DND-41 (cell line): ENCODE measurements at regions not wholly inside any gene's neighbourhood (a gene's known extent, or its start where the extent isn't known, plus 50 kb on each side); places are given as distances from the start of the nearest gene placed in this dataset.

Experiments
- ATAC-seq: fragments of 200-7000 bp; cut with Tn5 transposase; 3 replicates; pipeline ENCODE4 v1.9.1; 2021; ENCODE audit warnings: low read depth; ENCODE audit not compliant: insufficient read depth
- DNase-seq: peaks from one replicate; pipeline ENCODE4 v3.0.0-alpha.2; 2020
- H2AFZ ChIP-seq: 2 replicates; pipeline ENCODE4 v1.6.0; 2012; ENCODE audit warnings: low read depth, low read length
- H3K27ac ChIP-seq: 2 replicates; pipeline ENCODE4 v1.5.1; 2012; ENCODE audit warnings: low read length, inconsistent platforms
- H3K27me3 ChIP-seq: fragments of 200-600 bp; sonication (generic); 2 replicates; pipeline ENCODE4 v1.6.0; 2012; ENCODE audit warnings: low read length, mild to moderate bottlenecking, inconsistent platforms; ENCODE audit not compliant: insufficient read depth, poor library complexity
- H3K36me3 ChIP-seq: 2 replicates; pipeline ENCODE4 v1.5.1; 2012; ENCODE audit warnings: low read length, inconsistent platforms; ENCODE audit not compliant: insufficient read depth
- H3K4me1 ChIP-seq: 2 replicates; pipeline ENCODE4 v1.5.1; 2012; ENCODE audit warnings: mild to moderate bottlenecking, low read length; ENCODE audit not compliant: insufficient read depth
- H3K4me2 ChIP-seq: 2 replicates; pipeline ENCODE4 v1.6.0; 2012; ENCODE audit warnings: mild to moderate bottlenecking, moderate library complexity, low read length, inconsistent platforms; ENCODE audit not compliant: insufficient read depth
- H3K4me3 ChIP-seq, 2 experiments: fragments of 200-600 bp in 1 of 2; shearing (Covaris generic) in 1 of 2; 2 replicates each; pipeline ENCODE4 v1.5.1; 2012 to 2016; ENCODE audit warnings: inconsistent platforms in 2 of 2, low read length in 2 of 2, mild to moderate bottlenecking in 2 of 2, low read depth in 1 of 2, moderate library complexity in 1 of 2
- H3K79me2 ChIP-seq: 2 replicates; pipeline ENCODE4 v1.6.0; 2012; ENCODE audit warnings: low read length, inconsistent platforms; ENCODE audit not compliant: insufficient read depth
- H3K9ac ChIP-seq: 2 replicates; pipeline ENCODE4 v1.6.0; 2012; ENCODE audit warnings: low read depth, mild to moderate bottlenecking, inconsistent platforms, low read length, moderate library complexity
- H3K9me3 ChIP-seq: 2 replicates; pipeline ENCODE4 v1.5.1; 2012; ENCODE audit warnings: low read length, moderate library complexity, mild to moderate bottlenecking, inconsistent platforms; ENCODE audit not compliant: insufficient read depth, severe bottlenecking
- H4K20me1 ChIP-seq: 2 replicates; pipeline ENCODE4 v1.6.0; 2012; ENCODE audit warnings: low read length; ENCODE audit not compliant: insufficient read depth
- CTCF ChIP-seq: IDR thresholded peaks from 2 replicates; pipeline ENCODE4 v1.5.1; 2012; ENCODE audit warnings: borderline replicate concordance, low read length, moderate library complexity, mild to moderate bottlenecking; ENCODE audit not compliant: poor library complexity, severe bottlenecking; ENCODE audit errors: extremely low read depth
- EZH2 ChIP-seq: IDR thresholded peaks from 3 replicates; pipeline ENCODE4 v1.6.1; 2012; ENCODE audit warnings: borderline replicate concordance, low read depth, mild to moderate bottlenecking, moderate library complexity, low read length, inconsistent platforms; ENCODE audit not compliant: severe bottlenecking

- Histone ChIP-seq H3K4me3 (no peak overlapping the region), H3K27ac (no peak overlapping the region), H3K4me2 (no peak overlapping the region), H3K27me3 (no peaks in the 10 kb centered on the region), H3K79me2 (no peaks in the 10 kb centered on the region), H3K9ac (no peak overlapping the region), H3K9me3 (no peaks in the 10 kb centered on the region), H3K36me3 (no peaks in the 10 kb centered on the region), H3K4me1 (0 out of 2 replicates have a peak, but pooled peaks cover 7% of the 10 kb centered on the region), H4K20me1 (0 out of 2 replicates have a peak, but pooled peaks cover 3% of the 10 kb centered on the region), H2AFZ (no peak overlapping the region)
- no peak for DNase-seq
- no peak for TF ChIP-seq CTCF
- no peak for TF ChIP-seq EZH2
- ATAC-seq = no peak
Observed at GRCh38 chr3:13219077-13219901, 146.1 kb upstream of the IQSEC1 start.

- Histone ChIP-seq H3K27ac (no peak overlapping the region), H3K27me3 (no peaks in the 10 kb centered on the region), H2AFZ (no peak overlapping the region), H3K9me3 (no peaks in the 10 kb centered on the region), H4K20me1 (0 out of 2 replicates have a peak, but pooled peaks cover 3% of the 10 kb centered on the region), H3K4me2 (no peak overlapping the region), H3K9ac (no peak overlapping the region), H3K4me1 (0 out of 2 replicates have a peak, but pooled peaks cover 2% of the 10 kb centered on the region), H3K4me3 (no peak overlapping the region), H3K36me3 (no peaks in the 10 kb centered on the region), H3K79me2 (no peaks in the 10 kb centered on the region)
- ATAC-seq = no peak
- no peak for DNase-seq
- TF ChIP-seq EZH2 = no peak
- TF ChIP-seq CTCF = no peak
Observed at GRCh38 chr3:13218541-13218908, 145.3 kb upstream of the IQSEC1 start.

- H3K9me3 ChIP-seq = no peaks in the 10 kb centered on the region
- no peak overlapping the region for H3K9ac ChIP-seq
- no peak overlapping the region for H3K4me2 ChIP-seq
- ATAC-seq = no peak
- TF ChIP-seq EZH2 (no peak), CTCF (no peak)
- H2AFZ ChIP-seq = no peak overlapping the region
- 0 out of 2 replicates have a peak, but pooled peaks cover 3% of the 10 kb centered on the region for H4K20me1 ChIP-seq
- H3K4me1 ChIP-seq = no peaks in the 10 kb centered on the region
- H3K27ac ChIP-seq = no peak overlapping the region
- no peaks in the 10 kb centered on the region for H3K36me3 ChIP-seq
- no peak for DNase-seq
- no peaks in the 10 kb centered on the region for H3K27me3 ChIP-seq
- H3K79me2 ChIP-seq = no peaks in the 10 kb centered on the region
- H3K4me3 ChIP-seq = no peak overlapping the region
Observed at GRCh38 chr3:13217736-13218540, 144.7 kb upstream of the IQSEC1 start.
